HCT116 (cell line): ENCODE measurements at regions not wholly inside any gene's neighbourhood (a gene's known extent, or its start where the extent isn't known, plus 50 kb on each side); places are given as distances from the start of the nearest gene placed in this dataset.

ENCODE experiments used
- EZH2 ChIP-seq: fragments of 200-600 bp; sonication (generic); IDR thresholded peaks from 2 replicates; pipeline ENCODE4 v1.6.1; 2017; ENCODE audit warnings: antibody characterized with exemption, mixed run types
- JUND ChIP-seq: IDR thresholded peaks from 2 replicates; pipeline ENCODE4 v1.6.1; 2012
- POLR2A ChIP-seq: IDR thresholded peaks from 2 replicates; pipeline ENCODE4 v1.7.0; 2011; ENCODE audit warnings: borderline replicate concordance; ENCODE audit not compliant: insufficient read depth, insufficient read length; ENCODE audit errors: extremely low read depth
- POLR2AphosphoS5 ChIP-seq: IDR thresholded peaks from 2 replicates; pipeline ENCODE4 v1.6.1; 2011; ENCODE audit warnings: mild to moderate bottlenecking, low read depth, low read length, moderate library complexity
- RAD21 ChIP-seq: IDR thresholded peaks from 2 replicates; pipeline ENCODE4 v1.6.1; 2012; ENCODE audit warnings: low read depth, mild to moderate bottlenecking
- SIN3A ChIP-seq: IDR thresholded peaks from 2 replicates; pipeline ENCODE4 v1.6.1; 2012; ENCODE audit warnings: low read depth
- SP1 ChIP-seq: IDR thresholded peaks from 2 replicates; pipeline ENCODE4 v1.6.1; 2012; ENCODE audit warnings: low read depth
- YY1 ChIP-seq: IDR thresholded peaks from 2 replicates; pipeline ENCODE4 v1.6.1; 2011; ENCODE audit warnings: low read length, low read depth, moderate library complexity, mild to moderate bottlenecking; ENCODE audit not compliant: insufficient replicate concordance; ENCODE audit errors: extremely low read depth
- TF ChIP-seq, protein P1 (sequence below), 3 experiments: fragments of 200-600 bp in 1 of 3; sonication (generic) in 1 of 3; IDR thresholded peaks in 2 of 3; conservative IDR thresholded peaks in 1 of 3; 2 replicates each; pipeline ENCODE4 v1.5.1; 2012 to 2017; ENCODE audit warnings: low read depth in 2 of 3, low read length in 2 of 3, antibody characterized with exemption in 1 of 3, borderline replicate concordance in 1 of 3, control low read depth in 1 of 3, mild to moderate bottlenecking in 1 of 3, mixed read lengths in 1 of 3, mixed run types in 1 of 3, moderate library complexity in 1 of 3; ENCODE audit not compliant: insufficient read depth in 1 of 3
- TF ChIP-seq, protein P2 (sequence below): IDR thresholded peaks from 2 replicates; pipeline ENCODE4 v1.6.1; 2011; ENCODE audit warnings: mild to moderate bottlenecking, low read length, moderate library complexity; ENCODE audit not compliant: insufficient replicate concordance; ENCODE audit errors: extremely low read depth
- TF ChIP-seq, protein P3 (sequence below): IDR thresholded peaks from 2 replicates; pipeline ENCODE4 v1.6.1; 2012

- no peak for TF ChIP-seq JUND
- TF ChIP-seq, protein P1, sequence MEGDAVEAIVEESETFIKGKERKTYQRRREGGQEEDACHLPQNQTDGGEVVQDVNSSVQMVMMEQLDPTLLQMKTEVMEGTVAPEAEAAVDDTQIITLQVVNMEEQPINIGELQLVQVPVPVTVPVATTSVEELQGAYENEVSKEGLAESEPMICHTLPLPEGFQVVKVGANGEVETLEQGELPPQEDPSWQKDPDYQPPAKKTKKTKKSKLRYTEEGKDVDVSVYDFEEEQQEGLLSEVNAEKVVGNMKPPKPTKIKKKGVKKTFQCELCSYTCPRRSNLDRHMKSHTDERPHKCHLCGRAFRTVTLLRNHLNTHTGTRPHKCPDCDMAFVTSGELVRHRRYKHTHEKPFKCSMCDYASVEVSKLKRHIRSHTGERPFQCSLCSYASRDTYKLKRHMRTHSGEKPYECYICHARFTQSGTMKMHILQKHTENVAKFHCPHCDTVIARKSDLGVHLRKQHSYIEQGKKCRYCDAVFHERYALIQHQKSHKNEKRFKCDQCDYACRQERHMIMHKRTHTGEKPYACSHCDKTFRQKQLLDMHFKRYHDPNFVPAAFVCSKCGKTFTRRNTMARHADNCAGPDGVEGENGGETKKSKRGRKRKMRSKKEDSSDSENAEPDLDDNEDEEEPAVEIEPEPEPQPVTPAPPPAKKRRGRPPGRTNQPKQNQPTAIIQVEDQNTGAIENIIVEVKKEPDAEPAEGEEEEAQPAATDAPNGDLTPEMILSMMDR (IDR thresholded peaks at IDR 0.05 in 2 of 3, conservative IDR thresholded peaks at IDR 0.05 in 1 of 3; ENCODE audit: borderline replicate concordance in 1 of 3, insufficient read depth in 1 of 3, low read depth in 2 of 3, low read length in 2 of 3): no peak
- no peak for TF ChIP-seq POLR2A
- no peak for TF ChIP-seq SIN3A
- no peak for TF ChIP-seq POLR2AphosphoS5
- TF ChIP-seq, protein P2, sequence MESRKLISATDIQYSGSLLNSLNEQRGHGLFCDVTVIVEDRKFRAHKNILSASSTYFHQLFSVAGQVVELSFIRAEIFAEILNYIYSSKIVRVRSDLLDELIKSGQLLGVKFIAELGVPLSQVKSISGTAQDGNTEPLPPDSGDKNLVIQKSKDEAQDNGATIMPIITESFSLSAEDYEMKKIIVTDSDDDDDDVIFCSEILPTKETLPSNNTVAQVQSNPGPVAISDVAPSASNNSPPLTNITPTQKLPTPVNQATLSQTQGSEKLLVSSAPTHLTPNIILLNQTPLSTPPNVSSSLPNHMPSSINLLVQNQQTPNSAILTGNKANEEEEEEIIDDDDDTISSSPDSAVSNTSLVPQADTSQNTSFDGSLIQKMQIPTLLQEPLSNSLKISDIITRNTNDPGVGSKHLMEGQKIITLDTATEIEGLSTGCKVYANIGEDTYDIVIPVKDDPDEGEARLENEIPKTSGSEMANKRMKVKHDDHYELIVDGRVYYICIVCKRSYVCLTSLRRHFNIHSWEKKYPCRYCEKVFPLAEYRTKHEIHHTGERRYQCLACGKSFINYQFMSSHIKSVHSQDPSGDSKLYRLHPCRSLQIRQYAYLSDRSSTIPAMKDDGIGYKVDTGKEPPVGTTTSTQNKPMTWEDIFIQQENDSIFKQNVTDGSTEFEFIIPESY: no peak
- no peak for TF ChIP-seq EZH2
- TF ChIP-seq RAD21: no peak
- TF ChIP-seq, protein P3, sequence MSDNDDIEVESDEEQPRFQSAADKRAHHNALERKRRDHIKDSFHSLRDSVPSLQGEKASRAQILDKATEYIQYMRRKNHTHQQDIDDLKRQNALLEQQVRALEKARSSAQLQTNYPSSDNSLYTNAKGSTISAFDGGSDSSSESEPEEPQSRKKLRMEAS: no peak
- TF ChIP-seq YY1: no peak
- TF ChIP-seq SP1: no peak
These were observed 774.7 kb upstream of the NECTIN3 start for GRCh38 chr3:110296885-110297284.
